DND-41 (cell line): ENCODE measurements at regions not wholly inside any gene's neighbourhood (a gene's known extent, or its start where the extent isn't known, plus 50 kb on each side); places are given as distances from the start of the nearest gene placed in this dataset.

ENCODE experiments used
- EZH2 ChIP-seq: IDR thresholded peaks from 3 replicates; pipeline ENCODE4 v1.6.1; 2012; ENCODE audit warnings: borderline replicate concordance, low read depth, mild to moderate bottlenecking, moderate library complexity, low read length, inconsistent platforms; ENCODE audit not compliant: severe bottlenecking
- TF ChIP-seq, protein P1 (sequence below): IDR thresholded peaks from 2 replicates; pipeline ENCODE4 v1.5.1; 2012; ENCODE audit warnings: borderline replicate concordance, low read length, moderate library complexity, mild to moderate bottlenecking; ENCODE audit not compliant: poor library complexity, severe bottlenecking; ENCODE audit errors: extremely low read depth

DNA sequence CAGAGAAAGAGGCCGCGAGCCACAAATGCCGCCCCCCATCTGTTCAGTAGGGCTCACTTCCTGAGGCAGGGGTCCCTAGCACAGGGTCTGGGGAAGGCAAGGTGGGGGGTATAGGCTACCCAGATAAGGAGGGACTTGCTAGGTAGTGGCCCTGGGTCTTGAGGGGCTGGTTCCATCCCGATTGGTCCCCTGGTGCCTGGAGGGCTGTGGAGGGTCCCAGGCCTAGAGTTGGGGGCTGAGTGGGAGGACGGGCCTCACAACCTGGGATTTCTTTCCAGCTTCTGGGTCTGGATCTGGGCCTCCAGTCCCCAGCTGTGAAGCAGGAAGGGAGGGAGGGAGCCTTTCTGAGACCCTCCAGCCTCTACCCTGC, 75.1 kb upstream of the EN2 start:
- TF ChIP-seq EZH2 = no peak
- TF ChIP-seq, protein P1, sequence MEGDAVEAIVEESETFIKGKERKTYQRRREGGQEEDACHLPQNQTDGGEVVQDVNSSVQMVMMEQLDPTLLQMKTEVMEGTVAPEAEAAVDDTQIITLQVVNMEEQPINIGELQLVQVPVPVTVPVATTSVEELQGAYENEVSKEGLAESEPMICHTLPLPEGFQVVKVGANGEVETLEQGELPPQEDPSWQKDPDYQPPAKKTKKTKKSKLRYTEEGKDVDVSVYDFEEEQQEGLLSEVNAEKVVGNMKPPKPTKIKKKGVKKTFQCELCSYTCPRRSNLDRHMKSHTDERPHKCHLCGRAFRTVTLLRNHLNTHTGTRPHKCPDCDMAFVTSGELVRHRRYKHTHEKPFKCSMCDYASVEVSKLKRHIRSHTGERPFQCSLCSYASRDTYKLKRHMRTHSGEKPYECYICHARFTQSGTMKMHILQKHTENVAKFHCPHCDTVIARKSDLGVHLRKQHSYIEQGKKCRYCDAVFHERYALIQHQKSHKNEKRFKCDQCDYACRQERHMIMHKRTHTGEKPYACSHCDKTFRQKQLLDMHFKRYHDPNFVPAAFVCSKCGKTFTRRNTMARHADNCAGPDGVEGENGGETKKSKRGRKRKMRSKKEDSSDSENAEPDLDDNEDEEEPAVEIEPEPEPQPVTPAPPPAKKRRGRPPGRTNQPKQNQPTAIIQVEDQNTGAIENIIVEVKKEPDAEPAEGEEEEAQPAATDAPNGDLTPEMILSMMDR = no peak
